Brain microvascular endothelial cell (primary cell): ENCODE measurements at regions not wholly inside any gene's neighbourhood (a gene's known extent, or its start where the extent isn't known, plus 50 kb on each side); places are given as distances from the start of the nearest gene placed in this dataset.

Source experiments
- DNase-seq: peaks from one replicate; pipeline ENCODE4 v3.0.0-alpha.2; 2020
- H3K27ac ChIP-seq: fragments of 250-450 bp; sonication (Bioruptor Pico); 2 replicates; pipeline ENCODE4 v1.5.1; 2020; ENCODE audit warnings: mild to moderate bottlenecking, moderate library complexity
- H3K27me3 ChIP-seq: fragments of 250-450 bp; sonication (Bioruptor Pico); replicated peaks from 2 replicates; pipeline ENCODE4 v1.5.1; 2020; ENCODE audit warnings: mild to moderate bottlenecking
- H3K36me3 ChIP-seq: fragments of 250-450 bp; sonication (Bioruptor Pico); replicated peaks from 2 replicates; pipeline ENCODE4 v1.5.1; 2020; ENCODE audit warnings: mild to moderate bottlenecking
- H3K4me3 ChIP-seq: 2 replicates; pipeline ENCODE4 v1.5.1; 2011; ENCODE audit warnings: low read depth, mild to moderate bottlenecking, control low read depth, low read length, moderate library complexity
- CTCF ChIP-seq: IDR thresholded peaks from 2 replicates; pipeline ENCODE4 v1.5.1; 2011; ENCODE audit warnings: low read depth, mild to moderate bottlenecking, moderate library complexity, low read length, control low read depth, inconsistent platforms; ENCODE audit errors: missing control alignments
- in situ Hi-C: cut with HindIII; loops from 2 replicates; pipeline ENCODE4 v1.10.0; 2017; ENCODE audit warnings: low sequenced_read_pairs, low pct_ligation_motif_present

DNA sequence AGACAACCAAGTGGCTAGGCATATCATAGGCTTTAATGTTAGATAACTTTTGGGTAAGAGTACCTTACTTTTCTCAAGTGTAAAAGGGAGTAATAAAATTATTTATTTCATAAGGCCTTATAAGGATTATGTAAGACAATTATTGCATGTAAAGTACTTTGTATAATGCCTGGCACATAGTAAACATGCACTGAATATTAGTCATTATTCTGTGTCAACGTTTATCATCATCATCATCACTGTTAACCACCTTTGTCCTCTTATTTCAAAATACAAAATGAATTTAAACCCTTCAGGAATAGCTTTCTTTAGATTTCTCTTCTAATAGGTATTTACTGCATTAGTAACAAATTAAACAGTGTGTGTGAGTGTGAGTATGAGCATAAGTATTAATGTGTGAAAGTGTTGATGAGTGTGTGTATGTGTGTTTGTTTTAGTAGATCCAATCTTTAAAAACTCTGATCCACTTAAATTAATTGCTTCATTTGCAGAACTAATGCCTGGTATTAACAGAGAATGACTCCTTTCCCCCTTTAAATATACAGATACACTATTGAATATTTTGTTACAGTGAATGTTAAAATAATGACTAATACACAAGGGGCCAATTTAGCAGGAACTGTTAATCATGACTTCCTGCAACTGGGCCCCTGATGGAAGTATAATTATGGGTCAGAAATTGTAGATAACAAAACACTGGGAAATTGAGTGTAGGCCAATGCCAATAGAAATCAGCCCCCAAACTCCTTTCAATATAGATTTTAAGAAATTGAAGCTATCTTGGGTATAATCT lies 213.3 kb upstream of the FZD8 start:
- Histone ChIP-seq H3K4me3 (no peak overlapping the region), H3K27me3 (no peaks in the 10 kb centered on the region), H3K27ac (no peak overlapping the region), H3K36me3 (no peaks in the 10 kb centered on the region)
- no peak for TF ChIP-seq CTCF
- DNase-seq, result no peak
- in situ Hi-C loops, result no loop called here

- no peak for DNase-seq
- Histone ChIP-seq H3K27me3 (no peaks in the 10 kb centered on the region), H3K27ac (no peak overlapping the region), H3K36me3 (no peaks in the 10 kb centered on the region), H3K4me3 (no peak overlapping the region)
- in situ Hi-C loops, result no loop called here
- no peak for TF ChIP-seq CTCF
Measured at GRCh38 chr10:35854661-35855060, 212.6 kb upstream of the FZD8 start.

GRCh38 chr10:35852721-35853120 lies 210.6 kb upstream of the FZD8 start:
- Histone ChIP-seq H3K27ac (no peak overlapping the region), H3K4me3 (no peak overlapping the region), H3K27me3 (no peaks in the 10 kb centered on the region), H3K36me3 (no peaks in the 10 kb centered on the region)
- DNase-seq, result no peak
- no peak for TF ChIP-seq CTCF
- in situ Hi-C loops, result no loop called here

DNA sequence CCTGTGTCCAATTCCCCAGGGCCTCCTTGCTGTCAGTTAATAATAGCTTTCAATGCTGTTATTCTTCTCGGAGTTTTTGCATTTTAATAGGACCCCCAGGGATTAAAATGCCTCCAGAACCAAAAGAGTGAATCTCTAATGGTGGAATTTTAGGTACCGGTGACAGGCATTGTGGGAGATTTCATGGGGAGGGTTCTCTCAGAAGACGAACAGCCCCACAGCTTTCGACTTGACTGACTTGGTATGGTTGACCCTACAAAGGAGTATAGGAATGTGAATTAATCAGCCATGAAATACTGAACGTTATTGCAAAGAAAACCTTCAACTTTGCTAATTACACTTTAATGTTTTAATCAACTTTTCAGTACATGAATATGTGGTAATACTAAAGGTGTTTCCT lies 206.3 kb upstream of the FZD8 start:
- TF ChIP-seq CTCF, result no peak
- H3K27ac ChIP-seq, result no peak overlapping the region
- DNase-seq, result no peak
- no peak overlapping the region for H3K4me3 ChIP-seq
- in situ Hi-C loops, result no loop called here
- no peaks in the 10 kb centered on the region for H3K27me3 ChIP-seq
- no peaks in the 10 kb centered on the region for H3K36me3 ChIP-seq

GRCh38 chr10:35844686-35845085 lies 202.6 kb upstream of the FZD8 start:
- in situ Hi-C loops, result no loop called here
- no peaks in the 10 kb centered on the region for H3K27me3 ChIP-seq
- no peak for DNase-seq
- H3K27ac ChIP-seq, result no peak overlapping the region
- no peak for TF ChIP-seq CTCF
- no peak overlapping the region for H3K4me3 ChIP-seq
- no peaks in the 10 kb centered on the region for H3K36me3 ChIP-seq

DNA sequence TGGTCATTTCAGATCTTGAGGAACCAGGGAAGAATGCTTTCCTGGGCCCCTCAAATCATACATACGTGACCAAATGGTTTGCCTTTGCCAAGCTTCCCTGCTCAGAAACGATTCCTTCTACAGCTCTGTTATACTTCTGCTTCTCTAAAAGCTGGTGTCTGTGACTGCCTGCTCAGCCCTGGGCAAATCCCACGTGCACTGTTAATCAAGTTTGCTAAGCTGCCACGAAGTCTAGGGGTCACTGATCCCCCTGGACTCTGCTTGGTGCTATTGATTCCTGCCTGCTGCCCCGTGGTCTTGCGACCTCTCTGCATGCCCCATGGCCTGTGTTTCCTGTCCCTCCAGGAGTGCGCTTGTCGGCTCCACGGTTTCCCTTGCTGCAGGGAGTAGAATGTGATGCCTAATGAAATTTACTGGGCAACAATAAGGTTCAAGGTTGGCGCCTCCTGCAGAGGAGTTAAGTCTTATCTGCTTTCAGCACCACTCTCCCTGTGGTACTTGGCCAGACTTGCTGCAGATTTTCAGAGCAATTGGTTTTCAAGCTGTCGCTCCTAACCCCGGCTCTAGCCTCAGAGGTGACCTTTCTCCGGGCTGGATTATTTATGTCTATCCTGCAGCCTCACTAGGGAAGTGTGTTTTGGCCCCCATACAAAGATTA lies 201.6 kb upstream of the FZD8 start:
- no peak overlapping the region for H3K27ac ChIP-seq
- no peak for DNase-seq
- TF ChIP-seq CTCF, result no peak
- H3K36me3 ChIP-seq, result no peaks in the 10 kb centered on the region
- no peaks in the 10 kb centered on the region for H3K27me3 ChIP-seq
- in situ Hi-C loops, result no loop called here
- no peak overlapping the region for H3K4me3 ChIP-seq
